NCI-H1105 (cell line): ENCODE measurements at regions not wholly inside any gene's neighbourhood (a gene's known extent, or its start where the extent isn't known, plus 50 kb on each side); places are given as distances from the start of the nearest gene placed in this dataset.

Experiments
- DNase-seq: peaks from one replicate; lab custom pipeline; 2025; lab: John Stamatoyannopoulos, UW

GRCh38 chr2:106572541-106573450, 85.6 kb downstream of the CD8B2 start:
- DNase-seq, result no peak

DNA sequence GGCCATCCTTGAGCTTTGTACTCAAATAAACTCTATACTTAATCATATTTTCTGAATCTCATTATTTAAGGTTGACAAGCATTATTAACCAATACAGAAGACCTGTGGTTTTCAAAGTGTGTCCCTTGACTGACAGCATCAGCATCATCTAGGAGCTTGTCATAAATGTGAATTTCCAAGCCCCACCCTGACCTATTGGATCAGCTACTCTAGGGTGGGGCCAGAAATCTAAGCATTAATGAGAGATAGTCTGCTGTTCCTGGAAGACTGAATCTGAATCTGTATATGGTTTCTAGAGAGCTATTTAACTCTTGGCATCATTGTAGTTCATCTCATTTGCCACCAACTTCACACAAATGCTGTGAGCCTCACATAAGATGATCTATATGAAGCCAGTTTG, 86.6 kb downstream of the CD8B2 start:
- DNase-seq, result no peak

DNA sequence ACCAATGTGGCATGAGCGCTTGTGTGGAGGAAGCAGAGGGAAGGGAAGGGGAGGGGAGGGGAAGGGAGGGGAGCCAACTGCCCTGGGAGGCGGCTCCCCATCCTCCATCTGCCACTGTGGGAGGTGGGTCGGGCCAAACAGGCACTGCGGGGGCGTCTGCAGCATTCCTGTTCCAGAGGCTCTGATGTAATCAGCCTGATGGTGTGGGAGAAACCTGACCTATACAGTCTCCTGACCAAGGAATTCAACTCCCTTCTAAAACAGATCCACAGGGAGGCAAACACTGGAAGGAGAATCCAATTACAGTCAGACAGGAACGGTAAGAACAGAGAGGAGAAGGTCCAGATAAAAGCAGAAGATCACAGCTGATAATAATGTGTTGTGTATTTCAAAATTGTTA, 88.8 kb downstream of the CD8B2 start:
- no peak for DNase-seq

- no peak for DNase-seq
Observed at GRCh38 chr2:106577255-106577651, 90.1 kb downstream of the CD8B2 start.

- DNase-seq, result no peak
Observed at GRCh38 chr2:106579750-106580197, 92.6 kb downstream of the CD8B2 start.

- DNase-seq, result no peak
Observed at GRCh38 chr2:106580241-106580640, 93.1 kb downstream of the CD8B2 start.

DNA sequence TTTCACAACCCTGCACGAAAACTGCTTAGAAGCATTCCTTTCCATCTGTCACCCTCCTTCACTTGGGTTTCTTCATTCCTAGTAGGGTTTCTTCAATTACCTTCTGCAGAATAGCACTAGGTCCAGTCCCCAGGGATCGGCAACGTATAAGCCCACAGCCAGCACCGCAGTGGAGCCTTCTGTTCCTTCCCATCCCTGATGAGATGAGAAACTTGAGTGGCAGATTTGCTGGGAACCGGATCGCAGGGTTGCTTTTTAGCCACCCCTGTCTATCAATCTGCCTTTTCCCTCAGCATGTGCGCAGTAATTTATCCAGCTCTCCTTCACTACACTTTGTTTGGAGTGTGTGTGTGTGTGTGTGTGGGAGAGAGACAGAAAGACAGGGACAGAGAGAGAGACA, 94.2 kb downstream of the CD8B2 start:
- DNase-seq, result no peak

DNA sequence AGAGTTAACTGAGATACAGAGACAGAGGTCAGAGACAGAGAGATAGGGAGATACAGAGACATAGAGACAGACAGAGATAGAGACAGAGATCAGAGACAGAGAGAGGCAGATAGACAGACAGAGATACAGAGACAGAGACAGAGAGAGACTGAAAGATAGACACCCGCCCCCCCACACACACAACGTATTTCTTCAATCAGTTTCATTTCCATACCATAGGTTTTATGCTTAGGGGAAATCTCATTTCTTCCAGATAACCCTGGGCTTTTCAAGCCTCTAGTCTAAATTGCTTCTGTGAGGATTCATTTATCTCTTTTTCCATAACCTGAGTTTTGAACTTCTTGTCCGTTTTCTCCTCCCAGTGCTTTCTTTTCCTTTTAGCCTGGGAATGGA, 94.6 kb downstream of the CD8B2 start:
- DNase-seq, result no peak

DNA sequence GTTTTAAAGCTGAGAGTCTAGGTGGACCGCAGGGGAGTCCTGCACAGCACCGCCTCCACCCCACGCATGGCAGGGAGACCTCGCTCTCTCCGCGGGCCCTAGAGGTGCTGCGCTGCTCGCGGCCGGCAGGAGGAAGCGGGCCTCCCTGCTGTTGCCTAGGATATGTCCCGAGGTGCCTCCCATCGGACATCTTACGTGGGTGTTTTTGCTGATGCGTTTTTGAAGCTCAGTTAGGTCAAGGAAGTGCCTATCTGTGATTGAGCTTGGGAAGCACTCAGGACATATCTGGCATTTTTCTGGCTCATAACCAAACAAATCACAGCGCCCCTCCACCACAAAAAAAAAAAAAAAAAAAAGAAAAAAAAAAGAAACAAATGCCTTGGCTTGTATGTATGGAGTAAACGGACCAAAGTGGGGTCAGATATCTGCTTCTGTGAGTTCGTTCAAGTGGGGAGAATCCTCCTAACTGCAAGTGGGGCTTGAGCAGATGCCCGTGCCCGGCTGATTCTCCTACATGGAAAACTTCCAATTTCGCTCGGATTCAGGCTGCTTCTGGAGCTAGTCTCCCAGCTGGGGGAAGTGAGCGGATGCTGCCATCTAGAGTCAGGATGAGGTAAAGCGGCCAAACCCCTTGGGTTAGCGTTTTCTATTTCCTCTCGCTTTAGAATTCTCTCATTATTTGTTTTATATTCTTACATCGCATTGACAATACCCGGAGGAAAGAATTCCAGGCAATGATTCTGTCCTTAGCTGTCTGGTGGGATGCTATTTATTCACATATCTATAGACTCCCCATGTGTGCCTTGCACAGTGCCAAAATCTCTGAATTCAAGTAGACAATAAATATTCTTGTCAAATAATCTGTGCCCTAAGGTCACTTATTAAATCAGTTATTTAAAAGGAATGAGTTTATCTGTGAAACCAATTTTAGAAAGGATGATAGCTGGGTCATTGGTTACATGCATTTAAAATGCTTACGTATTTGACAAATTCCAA, 95.3 kb downstream of the CD8B2 start:
- DNase-seq, result peak; percentile 78

GRCh38 chr2:106584304-106584954, 97.3 kb downstream of the CD8B2 start:
- DNase-seq, result no peak

DNA sequence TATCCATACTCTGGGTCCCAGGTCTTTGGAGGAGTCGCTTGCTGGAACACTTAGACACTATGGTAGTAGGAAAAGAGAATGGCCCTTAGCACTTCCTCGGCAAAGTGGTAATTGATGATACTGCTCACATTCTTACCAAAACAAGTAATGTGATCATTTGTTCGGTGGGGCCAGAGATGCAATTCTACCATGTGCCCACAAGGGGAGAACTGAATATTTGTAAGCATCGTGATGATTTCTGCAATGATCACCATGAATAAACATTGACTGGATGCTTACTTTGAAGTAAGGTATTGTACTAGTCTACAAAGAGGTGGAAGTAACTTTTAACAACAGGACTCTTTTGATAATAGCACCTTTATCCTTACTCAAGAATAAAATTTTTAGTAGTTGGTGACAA, 109.7 kb downstream of the CD8B2 start:
- no peak for DNase-seq

GRCh38 chr2:106599540-106599939, 112.4 kb downstream of the CD8B2 start:
- DNase-seq, result no peak

- DNase-seq, result no peak
Observed at GRCh38 chr2:106602042-106602441, 114.9 kb downstream of the CD8B2 start.

DNA sequence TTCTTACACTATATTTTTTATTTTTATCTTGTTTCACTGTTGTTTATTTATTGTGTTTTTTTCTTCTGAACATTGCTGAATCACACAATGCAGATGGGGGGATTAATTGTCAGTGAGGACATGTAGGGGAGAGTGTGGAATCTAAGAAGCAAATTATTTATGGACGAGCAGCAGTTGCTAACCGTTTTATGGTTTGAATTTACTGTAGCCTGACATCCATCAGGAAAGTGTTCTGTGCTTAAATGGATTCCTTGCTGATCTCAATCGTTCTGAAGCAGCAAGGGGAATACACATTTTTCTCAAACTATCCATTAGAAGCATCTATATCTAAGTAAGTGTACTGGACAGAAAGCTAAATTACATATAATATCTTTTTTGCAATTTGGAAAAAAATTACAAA, 119.5 kb downstream of the CD8B2 start:
- DNase-seq, result no peak

DNA sequence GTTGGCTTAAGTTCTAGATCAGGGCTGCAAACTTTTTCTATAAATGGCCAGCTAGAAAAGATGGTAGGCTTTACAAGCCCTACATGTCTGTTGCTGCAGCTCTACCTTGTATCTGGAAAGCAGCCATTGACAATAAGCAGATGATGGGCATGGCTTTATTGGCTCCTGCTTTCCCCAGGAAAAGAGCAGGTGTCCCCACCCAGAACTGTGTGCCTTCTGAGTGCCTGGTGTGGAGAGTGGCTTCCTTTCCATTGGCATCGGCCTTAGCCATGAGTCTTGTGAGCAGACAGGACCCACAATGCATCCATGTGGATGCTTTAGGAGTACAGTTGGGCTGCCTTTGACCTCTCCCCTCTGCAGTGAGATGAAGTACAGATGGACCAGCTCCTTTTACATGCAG, 120.2 kb downstream of the CD8B2 start:
- DNase-seq, result no peak

GRCh38 chr2:106609780-106610179, 122.6 kb downstream of the CD8B2 start:
- DNase-seq, result no peak

DNA sequence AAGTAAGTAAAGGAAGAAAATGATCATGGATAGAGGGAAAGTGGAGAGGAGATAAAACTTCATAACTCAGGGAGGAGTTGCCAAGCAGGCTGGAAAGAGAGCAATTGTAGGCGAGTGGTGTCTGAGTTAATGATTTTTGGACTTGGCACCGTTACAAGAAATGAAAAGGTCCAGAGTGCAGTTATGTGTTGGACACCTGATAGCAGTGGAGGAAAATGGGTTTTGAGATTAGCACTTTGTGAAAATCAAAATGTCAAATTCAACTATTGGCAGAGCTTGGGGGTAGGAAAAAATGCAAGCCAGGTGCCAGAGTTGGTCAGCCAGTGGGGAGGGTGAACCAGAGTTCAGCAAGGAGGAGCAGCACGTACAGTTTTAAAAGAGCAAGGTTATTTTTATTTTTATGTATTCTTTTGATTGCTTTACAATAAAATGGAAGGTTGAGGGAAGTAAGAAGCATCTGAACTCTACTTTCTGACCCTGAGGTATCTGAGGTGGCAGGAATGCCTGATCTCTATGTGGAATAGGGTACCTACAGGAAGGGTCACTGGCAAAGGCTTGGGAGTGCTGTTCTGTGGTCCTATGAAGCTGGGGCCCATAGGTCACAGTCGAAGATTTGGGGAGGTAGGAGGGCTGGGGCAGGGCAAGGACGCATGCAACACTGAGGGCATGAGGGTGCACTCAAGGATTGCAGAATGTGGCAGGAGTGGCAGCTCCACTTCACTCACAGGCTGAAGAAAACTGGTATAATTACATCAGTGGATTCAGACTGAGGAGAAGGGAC, 127.5 kb downstream of the CD8B2 start:
- DNase-seq, result no peak

- DNase-seq, result no peak
Observed at GRCh38 chr2:106618614-106619013, 131.4 kb downstream of the CD8B2 start.

DNA sequence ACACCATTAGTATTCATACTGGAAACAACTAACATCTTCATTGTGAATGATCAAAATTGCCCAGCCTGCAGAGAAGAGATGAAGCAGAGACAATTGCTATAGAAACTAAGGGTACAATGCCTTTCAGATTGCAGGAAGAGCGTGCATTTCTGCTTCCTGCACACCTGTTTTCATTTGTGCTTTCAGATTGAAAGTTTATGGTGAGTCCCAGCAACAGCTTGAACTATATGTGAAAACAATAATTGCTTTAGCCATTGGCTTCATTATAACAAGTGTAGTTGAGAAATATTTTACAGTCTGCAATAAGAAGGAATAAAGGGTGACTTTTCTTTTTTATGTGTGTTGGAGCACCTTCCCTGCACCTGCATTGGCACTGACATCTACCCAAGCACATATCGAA, 136.3 kb downstream of the CD8B2 start:
- no peak for DNase-seq

- DNase-seq, result no peak
Observed at GRCh38 chr2:106624787-106625380, 137.7 kb downstream of the CD8B2 start.

DNA sequence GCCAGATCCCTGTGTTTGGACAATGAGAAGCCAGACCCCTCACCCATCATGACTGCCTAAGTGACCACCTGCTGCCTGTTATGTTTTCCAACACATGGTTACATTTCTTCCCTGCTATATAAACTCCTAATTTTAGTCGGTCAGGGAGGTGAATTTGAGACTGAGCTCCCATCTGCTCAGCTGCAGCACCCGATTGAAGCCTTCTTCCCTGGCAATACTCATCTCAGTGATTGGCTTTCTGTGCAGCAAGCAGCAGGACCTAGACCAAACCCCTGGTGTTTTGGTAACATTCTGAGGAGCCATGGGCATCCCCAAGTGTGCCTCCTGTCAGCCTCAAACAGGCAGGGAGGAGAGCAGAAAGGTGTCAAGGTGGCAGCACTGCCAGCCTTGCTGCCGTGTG, 141.2 kb downstream of the CD8B2 start:
- no peak for DNase-seq
